ENCODE measurements at regions not wholly inside any gene's neighbourhood (a gene's known extent, or its start where the extent isn't known, plus 50 kb on each side); places are given as distances from the start of the nearest gene placed in this dataset.

DNA sequence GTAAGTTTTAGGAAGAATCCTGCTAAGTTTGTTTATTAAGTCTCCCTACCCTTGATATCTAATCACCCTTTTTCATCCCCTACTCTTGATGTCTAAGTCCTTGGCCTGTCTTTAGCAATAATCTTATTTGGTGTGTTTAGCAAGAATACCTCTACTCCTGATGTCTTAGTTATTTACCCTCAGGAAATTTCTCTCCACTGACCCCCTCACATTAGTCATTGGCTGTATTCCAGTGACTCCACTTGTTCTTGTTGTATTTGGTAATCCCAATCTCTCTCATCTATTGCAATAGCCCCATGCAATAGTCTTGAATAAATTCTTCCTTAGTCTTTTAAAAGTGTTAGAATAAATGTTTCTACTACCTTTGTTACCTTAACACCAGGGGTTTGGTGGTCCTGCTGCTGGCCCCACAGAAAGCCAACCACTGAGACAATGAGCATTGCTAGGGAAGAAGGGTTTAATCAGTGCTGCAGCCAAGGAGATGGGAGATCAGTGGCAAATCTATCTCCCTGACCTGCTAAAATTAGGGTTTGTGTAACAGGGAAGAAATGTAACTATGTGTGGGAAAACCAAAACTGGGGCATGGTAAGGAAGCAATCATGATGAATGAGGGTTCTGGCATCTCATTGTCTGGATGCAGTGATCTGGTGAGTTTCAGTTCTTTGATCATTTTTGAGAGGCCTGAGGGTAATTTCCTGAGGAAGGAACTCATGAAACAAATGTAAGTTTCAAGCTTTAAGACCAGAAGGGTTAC, 236.4 kb upstream of the DAB2 start:
- TF ChIP-seq, protein P1, sequence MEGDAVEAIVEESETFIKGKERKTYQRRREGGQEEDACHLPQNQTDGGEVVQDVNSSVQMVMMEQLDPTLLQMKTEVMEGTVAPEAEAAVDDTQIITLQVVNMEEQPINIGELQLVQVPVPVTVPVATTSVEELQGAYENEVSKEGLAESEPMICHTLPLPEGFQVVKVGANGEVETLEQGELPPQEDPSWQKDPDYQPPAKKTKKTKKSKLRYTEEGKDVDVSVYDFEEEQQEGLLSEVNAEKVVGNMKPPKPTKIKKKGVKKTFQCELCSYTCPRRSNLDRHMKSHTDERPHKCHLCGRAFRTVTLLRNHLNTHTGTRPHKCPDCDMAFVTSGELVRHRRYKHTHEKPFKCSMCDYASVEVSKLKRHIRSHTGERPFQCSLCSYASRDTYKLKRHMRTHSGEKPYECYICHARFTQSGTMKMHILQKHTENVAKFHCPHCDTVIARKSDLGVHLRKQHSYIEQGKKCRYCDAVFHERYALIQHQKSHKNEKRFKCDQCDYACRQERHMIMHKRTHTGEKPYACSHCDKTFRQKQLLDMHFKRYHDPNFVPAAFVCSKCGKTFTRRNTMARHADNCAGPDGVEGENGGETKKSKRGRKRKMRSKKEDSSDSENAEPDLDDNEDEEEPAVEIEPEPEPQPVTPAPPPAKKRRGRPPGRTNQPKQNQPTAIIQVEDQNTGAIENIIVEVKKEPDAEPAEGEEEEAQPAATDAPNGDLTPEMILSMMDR (IDR thresholded peaks at IDR 0.05), result no peak
- no peak for TF ChIP-seq POLR2A (IDR thresholded peaks at IDR 0.05)

Measured in heart left ventricle (tissue), 13 donors.